A673 (cell line): ENCODE measurements at regions not wholly inside any gene's neighbourhood (a gene's known extent, or its start where the extent isn't known, plus 50 kb on each side); places are given as distances from the start of the nearest gene placed in this dataset.

ENCODE experiments used
- BruUV-seq: library from RNA; stranded (reverse); fragments of 400-500 nt; replicated peaks from 2 replicates; lab custom pipeline; 2021; lab: Mats Ljungman, UMichigan
- CTCF ChIA-PET: fragments of 300-600 bp; sonication (Branson Sonifier 250); formaldehyde crosslinking; loops from one replicate; lab custom pipeline; 2022; ENCODE audit warnings: antibody characterized with exemption; lab: Charles Lee
- POLR2A ChIA-PET: fragments of 300-600 bp; sonication (Branson Sonifier 250); formaldehyde crosslinking; loops from one replicate; lab custom pipeline; 2022; ENCODE audit warnings: antibody characterized with exemption; ENCODE audit not compliant: low non-redundant PET; lab: Charles Lee
- DNase-seq: peaks from one replicate; pipeline ENCODE4 v3.0.0-alpha.2; 2015; ENCODE audit warnings: low spot score
- H3K27ac ChIP-seq: fragments of 200-600 bp; sonication (generic); 2 replicates; pipeline ENCODE4 v1.5.1; 2016; ENCODE audit warnings: mixed run types, low read depth, mild to moderate bottlenecking, mixed read lengths, antibody characterized with exemption, low read length; ENCODE audit not compliant: poor library complexity, severe bottlenecking
- H3K27me3 ChIP-seq: fragments of 200-600 bp; sonication (generic); replicated peaks from 2 replicates; pipeline ENCODE4 v1.6.1; 2017; ENCODE audit warnings: mixed run types, low read depth, mild to moderate bottlenecking, mixed read lengths, antibody characterized with exemption, low read length; ENCODE audit not compliant: insufficient read depth, poor library complexity
- H3K36me3 ChIP-seq: fragments of 200-600 bp; sonication (generic); 2 replicates; pipeline ENCODE4 v1.6.1; 2016; ENCODE audit warnings: mixed run types, mild to moderate bottlenecking, mixed read lengths, antibody characterized with exemption, low read length; ENCODE audit not compliant: insufficient read depth, poor library complexity, severe bottlenecking
- H3K4me1 ChIP-seq: fragments of 200-600 bp; sonication (generic); 2 replicates; pipeline ENCODE4 v1.6.1; 2017; ENCODE audit warnings: mixed run types, mild to moderate bottlenecking, mixed read lengths, antibody characterized with exemption, low read length; ENCODE audit not compliant: insufficient read depth, poor library complexity, severe bottlenecking
- H3K4me3 ChIP-seq: fragments of 200-600 bp; sonication (generic); 2 replicates; pipeline ENCODE4 v1.5.1; 2016; ENCODE audit warnings: low read depth, mixed run types, mild to moderate bottlenecking, mixed read lengths, low read length; ENCODE audit not compliant: poor library complexity, severe bottlenecking
- H3K9me3 ChIP-seq: fragments of 200-600 bp; sonication (generic); 2 replicates; pipeline ENCODE4 v1.6.1; 2016; ENCODE audit warnings: mixed run types, low read depth, mild to moderate bottlenecking, mixed read lengths, antibody characterized with exemption, low read length; ENCODE audit not compliant: poor library complexity, severe bottlenecking
- EZH2 ChIP-seq: fragments of 200-600 bp; sonication (generic); IDR thresholded peaks from 2 replicates; pipeline ENCODE4 v1.6.1; 2017; ENCODE audit warnings: borderline replicate concordance, low read depth, mild to moderate bottlenecking, mixed read lengths, antibody characterized with exemption, low read length; ENCODE audit not compliant: poor library complexity, severe bottlenecking
- intact Hi-C: fragments of 100-400 bp; cut with micrococcal nuclease; formaldehyde crosslinking; loops from one replicate; pipeline ENCODE4 v1.10.0; 2022; ENCODE audit not compliant: unreplicated experiment
- TF ChIP-seq, protein P1 (sequence below): fragments of 300-800, 200-600 bp; sonication (generic); conservative IDR thresholded peaks from 2 replicates; pipeline ENCODE4 v1.5.1; 2017; ENCODE audit warnings: low read depth, mild to moderate bottlenecking, antibody characterized with exemption, low read length, moderate library complexity, mixed read lengths

DNA sequence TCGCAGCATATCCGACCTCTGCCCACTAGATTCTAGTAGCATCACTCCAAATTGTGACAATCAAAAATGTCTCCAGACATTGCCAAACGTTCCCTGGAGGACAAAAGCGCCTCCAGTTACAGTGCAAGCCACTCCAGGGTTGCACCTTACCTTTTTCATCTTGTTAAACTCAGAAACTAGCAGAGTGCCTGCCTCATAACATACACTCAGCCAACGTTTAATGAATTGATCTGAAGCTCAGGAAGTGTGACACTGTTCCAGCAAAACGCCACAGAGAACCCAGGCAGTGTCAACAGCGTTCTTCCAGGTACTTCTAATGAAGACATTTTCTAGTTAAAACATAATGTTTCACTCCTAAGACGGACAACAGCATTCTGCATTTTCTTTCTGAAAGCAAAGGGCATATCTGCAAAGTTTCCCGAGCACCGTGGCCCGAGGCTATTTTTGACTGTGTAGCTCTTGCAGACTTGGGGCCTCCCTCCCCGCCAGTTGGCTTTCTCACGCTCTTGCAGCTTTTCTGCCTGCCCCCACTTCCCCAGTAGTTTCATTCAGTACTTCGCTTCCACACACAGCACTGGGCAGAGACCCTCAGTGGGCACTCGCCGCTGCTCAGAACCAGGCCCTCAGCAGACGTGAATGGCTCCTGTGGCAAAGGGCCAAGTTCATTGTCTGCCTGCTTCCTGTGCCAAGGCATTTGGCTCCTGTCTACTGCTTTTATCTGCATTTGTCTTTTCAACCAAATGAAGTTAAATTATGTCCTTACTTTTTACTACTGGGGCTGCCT is 133.4 kb upstream of the TTC29 start:
- CTCF ChIA-PET: no interaction called here

GRCh38 chr4:147084861-147085260 is 139.2 kb upstream of the TTC29 start:
- BruUV-seq: no TSS peak
- H3K27me3 ChIP-seq: no peaks in the 10 kb centered on the region
- TF ChIP-seq EZH2: no peak
- TF ChIP-seq, protein P1, sequence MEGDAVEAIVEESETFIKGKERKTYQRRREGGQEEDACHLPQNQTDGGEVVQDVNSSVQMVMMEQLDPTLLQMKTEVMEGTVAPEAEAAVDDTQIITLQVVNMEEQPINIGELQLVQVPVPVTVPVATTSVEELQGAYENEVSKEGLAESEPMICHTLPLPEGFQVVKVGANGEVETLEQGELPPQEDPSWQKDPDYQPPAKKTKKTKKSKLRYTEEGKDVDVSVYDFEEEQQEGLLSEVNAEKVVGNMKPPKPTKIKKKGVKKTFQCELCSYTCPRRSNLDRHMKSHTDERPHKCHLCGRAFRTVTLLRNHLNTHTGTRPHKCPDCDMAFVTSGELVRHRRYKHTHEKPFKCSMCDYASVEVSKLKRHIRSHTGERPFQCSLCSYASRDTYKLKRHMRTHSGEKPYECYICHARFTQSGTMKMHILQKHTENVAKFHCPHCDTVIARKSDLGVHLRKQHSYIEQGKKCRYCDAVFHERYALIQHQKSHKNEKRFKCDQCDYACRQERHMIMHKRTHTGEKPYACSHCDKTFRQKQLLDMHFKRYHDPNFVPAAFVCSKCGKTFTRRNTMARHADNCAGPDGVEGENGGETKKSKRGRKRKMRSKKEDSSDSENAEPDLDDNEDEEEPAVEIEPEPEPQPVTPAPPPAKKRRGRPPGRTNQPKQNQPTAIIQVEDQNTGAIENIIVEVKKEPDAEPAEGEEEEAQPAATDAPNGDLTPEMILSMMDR: no peak
- CTCF ChIA-PET: no interaction called here
- DNase-seq: no peak
- POLR2A ChIA-PET: no interaction called here
- H3K27ac ChIP-seq: no peak overlapping the region
- peaks cover 2% of the 10 kb centered on the region for H3K4me1 ChIP-seq
- intact Hi-C loops: no loop called here
- H3K36me3 ChIP-seq: no peaks in the 10 kb centered on the region
- H3K9me3 ChIP-seq: no peaks in the 10 kb centered on the region
- no peak overlapping the region for H3K4me3 ChIP-seq

More for the DNA sequence above, 133.4 kb upstream of the TTC29 start:
- peaks cover 11% of the 10 kb centered on the region for H3K4me1 ChIP-seq
- BruUV-seq: no TSS peak
- H3K27me3 ChIP-seq: no peaks in the 10 kb centered on the region
- POLR2A ChIA-PET: no interaction called here
- H3K9me3 ChIP-seq: no peaks in the 10 kb centered on the region
- no peaks in the 10 kb centered on the region for H3K36me3 ChIP-seq
- TF ChIP-seq EZH2: no peak
- TF ChIP-seq, protein P1: no peak
- H3K4me3 ChIP-seq: no peak overlapping the region
- intact Hi-C loops: no loop called here
- peak; percentile 64 for DNase-seq
- no peak overlapping the region for H3K27ac ChIP-seq

DNA sequence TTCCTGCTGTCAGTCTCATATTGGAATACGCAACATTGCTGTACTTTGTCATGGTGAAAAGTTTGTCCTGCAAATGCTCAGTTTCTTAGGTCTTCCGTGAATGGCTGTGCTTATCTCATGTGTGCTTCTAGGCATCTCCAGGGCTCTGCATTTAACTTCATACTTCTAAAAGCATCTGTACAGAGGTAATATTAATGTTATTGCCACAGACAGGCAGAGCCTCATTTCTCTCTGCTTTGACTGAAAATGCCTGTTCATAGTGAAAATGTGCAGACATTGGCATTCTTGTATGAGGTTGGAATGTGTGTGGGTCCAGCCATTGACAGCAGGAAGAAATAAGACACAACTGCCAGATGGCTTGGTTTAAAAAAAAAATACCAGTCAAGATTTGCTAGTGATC is 140.1 kb upstream of the TTC29 start:
- intact Hi-C loops: no loop called here
- no peaks in the 10 kb centered on the region for H3K4me1 ChIP-seq
- H3K9me3 ChIP-seq: no peaks in the 10 kb centered on the region
- CTCF ChIA-PET: no interaction called here
- no peak overlapping the region for H3K27ac ChIP-seq
- DNase-seq: no peak
- H3K27me3 ChIP-seq: no peaks in the 10 kb centered on the region
- BruUV-seq: no TSS peak
- no peak overlapping the region for H3K4me3 ChIP-seq
- POLR2A ChIA-PET: no interaction called here
- TF ChIP-seq EZH2: no peak
- TF ChIP-seq, protein P1: no peak
- no peaks in the 10 kb centered on the region for H3K36me3 ChIP-seq
